ENCODE measurements at regions not wholly inside any gene's neighbourhood (a gene's known extent, or its start where the extent isn't known, plus 50 kb on each side); places are given as distances from the start of the nearest gene placed in this dataset.

DNA sequence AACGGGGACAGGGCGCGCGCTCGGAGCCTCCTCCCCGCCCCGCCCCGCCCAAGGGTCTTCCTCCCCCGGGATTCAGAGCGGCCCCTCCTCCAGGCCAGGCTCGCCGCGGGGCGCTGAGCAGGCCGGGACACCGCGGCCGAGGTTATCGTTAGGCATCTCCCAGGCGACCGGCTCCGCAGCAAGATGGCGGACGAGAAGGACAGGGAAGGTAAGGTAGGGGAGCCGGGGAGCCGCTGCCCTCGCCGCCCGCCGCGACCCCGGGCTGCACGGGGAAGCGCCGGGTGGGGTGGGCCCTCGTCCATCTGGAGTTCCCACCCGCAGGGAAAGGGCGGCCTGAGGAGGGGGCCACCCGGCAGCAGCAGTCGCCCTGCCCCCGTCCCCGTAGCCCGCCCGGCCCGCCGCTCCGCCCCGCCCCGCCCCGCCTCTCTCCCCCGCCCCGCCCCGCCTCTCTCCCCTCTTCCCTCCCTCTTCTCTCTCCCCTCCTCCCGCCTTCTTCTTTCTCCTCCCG, 105.9 kb upstream of the HNRNPU start:
- 0 to 1% methylated on average over 24 to 34 of the region's 55 CpGs for WGBS, 2 donors
- peak in 1 of 2 donors; percentile 64 for TF ChIP-seq EP300 (IDR thresholded peaks at IDR 0.05)
- peak; percentile 78 to 92 for TF ChIP-seq POLR2A (IDR thresholded peaks at IDR 0.05)
- TF ChIP-seq, protein P1, sequence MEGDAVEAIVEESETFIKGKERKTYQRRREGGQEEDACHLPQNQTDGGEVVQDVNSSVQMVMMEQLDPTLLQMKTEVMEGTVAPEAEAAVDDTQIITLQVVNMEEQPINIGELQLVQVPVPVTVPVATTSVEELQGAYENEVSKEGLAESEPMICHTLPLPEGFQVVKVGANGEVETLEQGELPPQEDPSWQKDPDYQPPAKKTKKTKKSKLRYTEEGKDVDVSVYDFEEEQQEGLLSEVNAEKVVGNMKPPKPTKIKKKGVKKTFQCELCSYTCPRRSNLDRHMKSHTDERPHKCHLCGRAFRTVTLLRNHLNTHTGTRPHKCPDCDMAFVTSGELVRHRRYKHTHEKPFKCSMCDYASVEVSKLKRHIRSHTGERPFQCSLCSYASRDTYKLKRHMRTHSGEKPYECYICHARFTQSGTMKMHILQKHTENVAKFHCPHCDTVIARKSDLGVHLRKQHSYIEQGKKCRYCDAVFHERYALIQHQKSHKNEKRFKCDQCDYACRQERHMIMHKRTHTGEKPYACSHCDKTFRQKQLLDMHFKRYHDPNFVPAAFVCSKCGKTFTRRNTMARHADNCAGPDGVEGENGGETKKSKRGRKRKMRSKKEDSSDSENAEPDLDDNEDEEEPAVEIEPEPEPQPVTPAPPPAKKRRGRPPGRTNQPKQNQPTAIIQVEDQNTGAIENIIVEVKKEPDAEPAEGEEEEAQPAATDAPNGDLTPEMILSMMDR (IDR thresholded peaks at IDR 0.05): no peak

DNA sequence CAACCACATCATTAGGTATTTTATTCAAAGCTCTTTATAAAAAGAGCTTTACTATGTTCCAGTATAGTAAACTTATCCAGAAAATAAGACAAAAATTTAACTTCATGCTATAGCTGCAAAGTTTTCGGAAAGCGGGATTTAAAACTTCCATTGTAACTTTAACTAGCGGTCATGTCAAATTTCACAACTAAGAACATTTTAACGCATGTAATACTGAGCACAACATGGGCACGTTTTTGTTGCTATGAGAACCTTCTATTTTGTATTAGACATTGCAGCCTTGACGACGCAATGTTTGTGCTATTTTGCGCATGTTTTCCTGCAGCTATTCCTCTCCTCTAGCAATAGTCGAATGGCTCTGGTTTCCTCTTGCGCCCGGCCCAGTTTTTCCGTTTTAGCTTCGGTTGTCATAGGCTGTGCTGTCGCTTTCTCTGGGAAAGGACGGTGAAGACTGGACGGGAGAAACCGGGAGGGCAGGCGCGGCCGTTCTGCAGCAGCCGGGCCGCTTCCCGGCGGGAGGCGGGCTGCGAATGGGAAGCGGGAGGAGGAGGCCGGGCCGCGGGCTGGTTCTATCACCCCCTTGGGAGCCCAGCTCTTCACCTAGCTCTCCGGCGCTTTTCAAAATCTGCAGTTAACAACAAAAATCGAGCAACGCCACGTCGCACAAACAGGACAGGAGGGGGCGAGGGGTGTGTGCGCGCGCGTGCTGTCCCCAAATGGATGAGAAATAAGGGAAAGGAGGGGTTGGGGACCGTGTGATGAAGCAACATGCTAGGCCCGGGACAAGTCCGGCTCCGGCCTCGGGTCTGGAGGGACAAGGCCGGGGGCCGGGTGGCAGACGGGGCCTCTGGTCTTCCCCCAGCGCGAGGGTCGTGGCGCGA, 105.3 kb upstream of the HNRNPU start:
- H3K27me3 ChIP-seq: no peaks in the 10 kb centered on the region
- peaks cover 0 to 34% (median 9%) of the 10 kb centered on the region in 4 donors for H3K4me1 ChIP-seq
- H3K36me3 ChIP-seq: no peaks in the 10 kb centered on the region
- peak; percentile 62 to 71 for DNase-seq (ENCODE audit: low spot score in 2 of 2)
- H3K9me3 ChIP-seq: no peaks in the 10 kb centered on the region
- H3K27ac ChIP-seq: peak overlapping the region; percentile 91 to 100 (median 100)
- TF ChIP-seq, protein P1 (IDR thresholded peaks at IDR 0.05): no peak
- peak in 1 of 2 donors; percentile 88 for TF ChIP-seq EP300 (IDR thresholded peaks at IDR 0.05)
- TF ChIP-seq POLR2A (IDR thresholded peaks at IDR 0.05): peak; percentile 31 to 44
- H3K4me3 ChIP-seq: peak overlapping the region; percentile 55 to 88 (median 76)
- 1 to 2% methylated on average over 49 of the region's 54 CpGs for WGBS, 2 donors

More for the DNA sequence above, 105.9 kb upstream of the HNRNPU start:
- no peaks in the 10 kb centered on the region for H3K36me3 ChIP-seq
- H3K27ac ChIP-seq: peak overlapping the region; percentile 91 to 100 (median 100)
- peaks cover 0 to 28% (median 6%) of the 10 kb centered on the region in 4 donors for H3K4me1 ChIP-seq
- peak overlapping the region; percentile 55 to 88 (median 76) for H3K4me3 ChIP-seq
- DNase-seq (ENCODE audit: low spot score in 2 of 2): peak; percentile 48 to 55
- H3K9me3 ChIP-seq: no peaks in the 10 kb centered on the region
- no peaks in the 10 kb centered on the region for H3K27me3 ChIP-seq

DNA sequence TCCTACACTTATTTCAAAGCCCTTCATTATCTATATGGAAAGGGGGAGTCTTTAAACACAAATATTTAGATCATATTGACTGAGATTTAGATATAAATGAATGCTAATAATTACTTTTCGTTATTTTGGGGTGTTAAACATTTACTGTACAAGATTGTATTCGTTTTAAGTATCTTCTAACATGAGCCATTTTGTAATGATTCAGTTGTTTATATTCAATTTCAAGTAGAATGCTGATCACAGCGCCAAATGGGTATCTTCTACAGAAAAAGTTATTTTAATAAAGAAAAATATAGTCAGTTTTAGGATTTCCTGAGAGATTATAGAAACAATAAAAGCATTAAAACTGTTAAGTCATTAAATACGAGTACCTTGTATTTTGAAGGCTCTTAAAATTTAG, 104.5 kb upstream of the HNRNPU start:
- Histone ChIP-seq H3K4me3 (peak overlapping the region; percentile 2 to 88 (median 76)), H3K9me3 (no peaks in the 10 kb centered on the region), H3K4me1 (peaks cover 0 to 35% (median 13%) of the 10 kb centered on the region in 4 donors), H3K36me3 (no peaks in the 10 kb centered on the region), H3K27ac (peak overlapping the region; percentile 91 to 100 (median 100)), H3K27me3 (no peaks in the 10 kb centered on the region)
- DNase-seq (ENCODE audit: low spot score in 2 of 2): no peak
- TF ChIP-seq POLR2A (IDR thresholded peaks at IDR 0.05): no peak
- TF ChIP-seq EP300 (IDR thresholded peaks at IDR 0.05): no peak
- TF ChIP-seq, protein P1 (IDR thresholded peaks at IDR 0.05): no peak
- WGBS, 2 donors: 36 to 37% methylated on average over 4 of the region's 4 CpGs

DNA sequence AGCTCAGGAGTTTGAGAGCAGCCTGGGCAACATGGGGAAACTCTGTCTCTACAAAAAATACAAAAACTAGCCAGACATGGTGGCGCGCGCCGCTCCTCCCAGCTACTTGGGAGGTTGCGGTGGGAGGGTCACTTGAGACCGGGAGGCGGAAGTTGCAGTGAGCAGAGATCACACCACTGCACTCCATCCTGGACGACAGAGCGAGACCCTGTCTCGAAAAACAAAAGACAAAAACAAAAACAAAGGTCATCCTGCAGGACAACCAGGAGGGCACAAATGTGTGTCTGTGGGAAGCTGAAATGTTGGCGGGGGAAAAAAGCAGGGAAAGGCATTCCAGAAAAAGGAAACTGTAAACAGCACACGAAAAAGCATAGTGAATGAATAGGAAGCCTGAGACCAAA, 104.1 kb upstream of the HNRNPU start:
- H3K27me3 ChIP-seq: no peaks in the 10 kb centered on the region
- no peaks in the 10 kb centered on the region for H3K36me3 ChIP-seq
- peaks cover 0 to 39% (median 15%) of the 10 kb centered on the region in 4 donors for H3K4me1 ChIP-seq
- DNase-seq (ENCODE audit: low spot score in 2 of 2): no peak
- peak overlapping the region in 2 of 4 donors; percentile 84 to 88 for H3K4me3 ChIP-seq
- peak overlapping the region; percentile 91 to 100 (median 100) for H3K27ac ChIP-seq
- 52 to 59% methylated on average over 12 of the region's 12 CpGs for WGBS, 2 donors
- TF ChIP-seq POLR2A (IDR thresholded peaks at IDR 0.05): no peak
- TF ChIP-seq EP300 (IDR thresholded peaks at IDR 0.05): no peak
- TF ChIP-seq, protein P1 (IDR thresholded peaks at IDR 0.05): no peak
- no peaks in the 10 kb centered on the region for H3K9me3 ChIP-seq

DNA sequence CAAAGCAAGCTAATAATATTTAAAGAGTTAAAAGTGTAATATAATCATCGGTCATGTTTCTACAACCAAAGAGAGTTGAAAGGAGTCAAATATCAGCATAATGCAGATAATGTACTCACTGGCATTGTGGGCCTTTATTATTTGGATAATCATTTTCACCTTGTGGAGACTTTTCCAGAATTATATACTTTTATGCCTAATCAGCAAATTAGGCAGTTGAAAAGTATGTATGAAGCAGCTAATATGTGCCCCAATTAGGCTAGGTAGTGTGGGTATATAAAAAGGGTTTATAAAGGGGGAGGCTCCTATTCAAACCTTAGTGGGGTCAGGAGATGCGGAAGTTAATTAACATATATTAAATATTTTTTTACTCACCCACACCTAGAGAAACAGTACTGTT, 102.8 kb upstream of the HNRNPU start:
- Histone ChIP-seq H3K4me3 (no peak overlapping the region), H3K9me3 (no peaks in the 10 kb centered on the region), H3K27ac (no peak overlapping the region), H3K27me3 (no peaks in the 10 kb centered on the region), H3K36me3 (no peaks in the 10 kb centered on the region), H3K4me1 (peaks cover 0 to 42% (median 15%) of the 10 kb centered on the region in 4 donors)
- TF ChIP-seq POLR2A (IDR thresholded peaks at IDR 0.05) (no peak), EP300 (IDR thresholded peaks at IDR 0.05) (no peak)
- TF ChIP-seq, protein P1 (IDR thresholded peaks at IDR 0.05): no peak
- WGBS, 2 donors: 90% methylated on average over 2 of the region's 2 CpGs
- no peak for DNase-seq (ENCODE audit: low spot score in 2 of 2)

Measured in tibial nerve (tissue), 4 donors.